Spleen (tissue), 11 donors: ENCODE measurements at regions not wholly inside any gene's neighbourhood (a gene's known extent, or its start where the extent isn't known, plus 50 kb on each side); places are given as distances from the start of the nearest gene placed in this dataset.

Experiments
- DNase-seq: peaks from one replicate; pipeline ENCODE4 v3.0.0-alpha.2; 2020
- H3K27ac ChIP-seq, 8 donors: fragments of 200-600 bp; sonication (generic) in 7 of 8; 1 replicate in 4 of 8; 2 replicates in 4 of 8; pipeline versions ENCODE4 v1.5.0 to v1.8.0; 2016 to 2021; ENCODE audit warnings: inconsistent platforms in 4 of 8, mild to moderate bottlenecking in 4 of 8, moderate library complexity in 1 of 8
- H3K27me3 ChIP-seq, 7 donors: fragments of 200-600 bp; sonication (generic) in 6 of 7; replicated peaks in 1 of 7; 1 replicate in 4 of 7; 2 replicates in 3 of 7; pipeline versions ENCODE4 v1.5.0 to v1.8.0; 2016 to 2021; ENCODE audit warnings: inconsistent platforms in 3 of 7, mild to moderate bottlenecking in 1 of 7
- H3K36me3 ChIP-seq, 6 donors: fragments of 200-600 bp; sonication (generic) in 5 of 6; 1 replicate in 4 of 6; 2 replicates in 2 of 6; pipeline versions ENCODE4 v1.5.0 to v1.8.0; 2016 to 2021; ENCODE audit warnings: inconsistent platforms in 2 of 6
- H3K4me1 ChIP-seq, 6 donors: fragments of 200-600 bp; sonication (generic) in 5 of 6; 1 replicate in 3 of 6; 2 replicates in 3 of 6; pipeline versions ENCODE4 v1.5.0 to v1.8.0; 2016 to 2021; ENCODE audit warnings: inconsistent platforms in 3 of 6
- H3K4me3 ChIP-seq, 8 donors: fragments of 200-600 bp; sonication (generic) in 7 of 8; 1 replicate in 4 of 8; 2 replicates in 4 of 8; pipeline versions ENCODE4 v1.5.0 to v1.8.0; 2016 to 2021; ENCODE audit warnings: inconsistent platforms in 4 of 8, mild to moderate bottlenecking in 4 of 8, moderate library complexity in 2 of 8
- H3K9me3 ChIP-seq, 8 donors: fragments of 200-600 bp; sonication (generic) in 7 of 8; 1 replicate in 4 of 8; 2 replicates in 4 of 8; pipeline versions ENCODE4 v1.5.0 to v1.8.0; 2016 to 2021; ENCODE audit warnings: inconsistent platforms in 4 of 8
- POLR2A ChIP-seq, 3 donors: fragments of 450-650 bp; IDR thresholded peaks; one replicate each; pipeline ENCODE4 v1.5.1; 2017; ENCODE audit warnings: antibody characterized with exemption in 3 of 3, mild to moderate bottlenecking in 1 of 3
- POLR2AphosphoS5 ChIP-seq, 3 donors: sonication (generic); formaldehyde crosslinking; IDR thresholded peaks; one replicate each; pipeline ENCODE4 v1.5.1; 2017; ENCODE audit warnings: antibody characterized with exemption in 3 of 3
- WGBS, 5 donors: extraction: QIAGEN DNeasy Blood & Tissue Kit in 3 of 5; methylation state at CpG; one replicate each; pipeline versions ENCODE4 v1.1.5 to v1.1.7; 2013 to 2018; 5-methylcytosine and 5-hydroxymethylcytosine counted together
- intact Hi-C: fragments of 100-400 bp; cut with DNase I; formaldehyde crosslinking; loops from one replicate; pipeline ENCODE4 v1.15.0; 2023; ENCODE audit warnings: low total_unique reads
- TF ChIP-seq, protein P1 (sequence below), 11 experiments: fragments of 200-600 bp in 7 of 11; fragments of 450-650 bp in 4 of 11; sonication (generic) in 4 of 11; IDR thresholded peaks in 8 of 11; conservative IDR thresholded peaks in 3 of 11; 1 replicate in 7 of 11; 2 replicates in 4 of 11; pipeline versions ENCODE4 v1.4.0 to v1.8.0; 2016 to 2021; ENCODE audit warnings: antibody characterized with exemption in 11 of 11, inconsistent platforms in 4 of 11, mild to moderate bottlenecking in 1 of 11
- donor health status: healthy with polysubstance abuse.
- donor health status: DM: no; HTN: no; CAD: no; lungs with moderate emphysema.
- donor health status: DM: no; HTN: no; CAD: no.
- donor health status: Bipolar disorder and iron deficiency.
- donor health status: healthy.
- donor health status: DM: no; HTN: no; CAD: no.
- donor health status: DM: yes; HTN: yes; CAD: no.

DNA sequence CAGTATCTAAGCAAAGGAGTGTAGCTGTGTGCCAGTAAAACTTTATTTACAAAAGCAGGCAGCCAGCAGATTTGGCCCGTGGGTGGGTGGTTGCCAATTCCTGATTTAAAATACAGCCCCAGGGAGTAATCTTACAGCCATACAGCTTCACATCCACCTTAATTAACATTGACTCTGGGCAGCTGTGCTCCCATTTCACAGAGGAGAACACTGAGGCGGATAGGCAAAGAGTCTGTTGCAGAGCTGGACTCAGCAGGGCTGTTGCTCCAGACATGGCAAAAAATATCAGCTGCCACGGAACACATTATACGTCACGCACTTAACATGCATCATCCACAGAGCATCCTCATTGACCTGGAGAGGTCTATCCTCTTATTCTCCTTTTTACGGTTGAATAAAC is 289.9 kb downstream of the DHX35 start:
- no peaks in the 10 kb centered on the region for H3K36me3 ChIP-seq
- H3K27ac ChIP-seq = no peak overlapping the region
- intact Hi-C loops = no loop called here
- H3K9me3 ChIP-seq = no peaks in the 10 kb centered on the region
- H3K4me1 ChIP-seq = no peaks in the 10 kb centered on the region
- H3K27me3 ChIP-seq = no peaks in the 10 kb centered on the region
- TF ChIP-seq, protein P1, sequence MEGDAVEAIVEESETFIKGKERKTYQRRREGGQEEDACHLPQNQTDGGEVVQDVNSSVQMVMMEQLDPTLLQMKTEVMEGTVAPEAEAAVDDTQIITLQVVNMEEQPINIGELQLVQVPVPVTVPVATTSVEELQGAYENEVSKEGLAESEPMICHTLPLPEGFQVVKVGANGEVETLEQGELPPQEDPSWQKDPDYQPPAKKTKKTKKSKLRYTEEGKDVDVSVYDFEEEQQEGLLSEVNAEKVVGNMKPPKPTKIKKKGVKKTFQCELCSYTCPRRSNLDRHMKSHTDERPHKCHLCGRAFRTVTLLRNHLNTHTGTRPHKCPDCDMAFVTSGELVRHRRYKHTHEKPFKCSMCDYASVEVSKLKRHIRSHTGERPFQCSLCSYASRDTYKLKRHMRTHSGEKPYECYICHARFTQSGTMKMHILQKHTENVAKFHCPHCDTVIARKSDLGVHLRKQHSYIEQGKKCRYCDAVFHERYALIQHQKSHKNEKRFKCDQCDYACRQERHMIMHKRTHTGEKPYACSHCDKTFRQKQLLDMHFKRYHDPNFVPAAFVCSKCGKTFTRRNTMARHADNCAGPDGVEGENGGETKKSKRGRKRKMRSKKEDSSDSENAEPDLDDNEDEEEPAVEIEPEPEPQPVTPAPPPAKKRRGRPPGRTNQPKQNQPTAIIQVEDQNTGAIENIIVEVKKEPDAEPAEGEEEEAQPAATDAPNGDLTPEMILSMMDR (IDR thresholded peaks at IDR 0.05 in 8 of 11, conservative IDR thresholded peaks at IDR 0.05 in 3 of 11) = no peak
- TF ChIP-seq POLR2AphosphoS5 (IDR thresholded peaks at IDR 0.05) (no peak), POLR2A (IDR thresholded peaks at IDR 0.05) (no peak)
- WGBS, 5 donors = 85 to 95% (median 91%) methylated on average over 6 of the region's 6 CpGs
- no peak for DNase-seq
- H3K4me3 ChIP-seq = no peak overlapping the region

DNA sequence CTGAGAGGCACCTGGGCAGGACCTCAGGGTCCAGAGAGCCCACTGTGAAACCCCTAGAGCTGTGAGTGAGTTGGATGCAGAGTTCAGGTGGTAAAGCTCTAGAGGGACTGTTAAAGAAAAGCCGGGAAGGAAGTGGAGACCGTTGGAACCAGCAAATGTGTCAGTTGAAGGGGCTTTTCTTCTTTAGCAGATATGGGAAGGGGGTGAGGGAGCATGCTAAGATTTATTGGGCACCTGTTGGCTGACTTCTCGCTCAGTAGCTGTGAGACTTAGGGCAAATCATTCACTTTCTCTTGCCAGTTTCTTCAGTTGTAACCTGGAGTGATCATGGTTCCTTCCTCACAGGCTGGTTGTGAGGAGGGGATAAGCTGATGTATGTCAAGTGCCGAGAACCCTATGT is 287.7 kb downstream of the DHX35 start:
- Histone ChIP-seq H3K9me3 (no peaks in the 10 kb centered on the region), H3K27ac (no peak overlapping the region), H3K27me3 (no peaks in the 10 kb centered on the region), H3K4me1 (no peaks in the 10 kb centered on the region), H3K36me3 (no peaks in the 10 kb centered on the region), H3K4me3 (no peak overlapping the region)
- DNase-seq = no peak
- intact Hi-C loops = no loop called here
- TF ChIP-seq, protein P1 (IDR thresholded peaks at IDR 0.05 in 8 of 11, conservative IDR thresholded peaks at IDR 0.05 in 3 of 11) = no peak
- TF ChIP-seq POLR2A (IDR thresholded peaks at IDR 0.05) (no peak), POLR2AphosphoS5 (IDR thresholded peaks at IDR 0.05) (no peak)
- WGBS, 5 donors = 40 to 55% (median 45%) methylated on average over 4 of the region's 4 CpGs

DNA sequence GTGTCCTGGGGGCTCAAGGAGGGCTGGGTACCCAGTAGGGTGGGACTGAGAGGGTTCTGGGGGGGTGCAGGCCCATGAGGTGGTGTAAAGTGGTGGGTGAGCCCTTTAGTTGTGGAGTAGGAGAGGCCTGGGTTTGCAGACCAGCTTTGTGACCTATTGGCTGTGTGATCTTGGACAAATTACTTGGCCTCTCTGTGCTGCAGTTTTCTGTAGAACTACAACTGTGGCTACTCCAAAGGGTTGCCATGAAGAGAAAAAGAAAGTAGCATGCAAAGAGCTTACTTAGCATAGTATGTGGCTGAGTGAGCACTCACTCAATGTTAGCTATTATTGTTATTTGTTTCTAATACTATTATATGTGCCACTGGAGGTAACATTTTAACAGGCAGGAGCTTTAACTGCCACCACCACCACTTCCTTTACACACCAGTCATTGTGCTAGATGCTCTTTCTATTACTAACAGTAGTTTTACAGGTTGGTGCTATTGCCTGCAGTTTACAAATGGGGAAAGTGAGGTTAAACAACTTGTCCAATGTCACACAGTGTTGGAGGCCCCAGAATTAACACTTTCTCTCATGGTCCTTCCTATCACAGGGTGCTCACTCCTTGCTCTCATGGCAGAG is 286.8 kb downstream of the DHX35 start:
- no peak for TF ChIP-seq POLR2A (IDR thresholded peaks at IDR 0.05)
- no peak for TF ChIP-seq POLR2AphosphoS5 (IDR thresholded peaks at IDR 0.05)
- TF ChIP-seq, protein P1 (IDR thresholded peaks at IDR 0.05 in 8 of 11, conservative IDR thresholded peaks at IDR 0.05 in 3 of 11) = no peak
- DNase-seq = no peak
- no peaks in the 10 kb centered on the region for H3K9me3 ChIP-seq
- H3K27me3 ChIP-seq = no peaks in the 10 kb centered on the region
- no peak overlapping the region for H3K4me3 ChIP-seq
- H3K36me3 ChIP-seq = no peaks in the 10 kb centered on the region
- H3K27ac ChIP-seq = no peak overlapping the region
- intact Hi-C loops = no loop called here
- H3K4me1 ChIP-seq = no peaks in the 10 kb centered on the region

DNA sequence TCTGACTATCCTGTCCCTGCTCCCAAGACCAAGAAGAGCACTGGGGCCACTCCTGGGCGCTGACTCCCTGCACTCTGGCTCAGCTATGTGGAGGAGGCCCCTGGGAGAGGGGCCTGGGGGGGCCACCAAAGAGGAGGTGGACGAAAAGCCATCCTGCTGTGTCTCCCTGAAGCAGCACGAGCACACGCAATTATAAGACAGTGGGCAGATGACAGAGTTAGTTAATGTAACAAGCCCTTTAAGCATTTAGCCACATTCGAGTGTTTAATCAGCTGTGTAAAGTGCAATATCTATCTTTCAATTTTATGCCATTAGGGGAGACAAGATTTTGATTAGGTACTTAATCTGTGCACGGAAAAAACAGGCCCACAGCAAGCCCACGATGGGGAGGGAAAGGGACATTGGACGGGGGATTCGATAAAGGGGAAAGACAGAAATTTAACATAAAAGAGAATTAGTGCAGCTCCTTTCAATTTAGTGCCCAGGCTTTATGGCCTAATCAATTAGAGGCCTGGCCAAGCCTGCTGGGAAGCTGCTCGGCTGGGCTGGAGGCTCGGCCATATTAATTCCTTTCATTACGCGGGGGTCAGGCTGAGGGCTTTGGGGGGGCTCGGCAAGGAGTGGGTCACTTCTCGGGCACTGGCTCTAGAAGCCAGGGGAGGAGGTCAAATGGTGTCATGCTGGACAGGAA is 286.2 kb downstream of the DHX35 start:
- intact Hi-C loops = no loop called here
- Histone ChIP-seq H3K27me3 (no peaks in the 10 kb centered on the region), H3K27ac (no peak overlapping the region), H3K4me1 (no peaks in the 10 kb centered on the region), H3K4me3 (no peak overlapping the region), H3K36me3 (no peaks in the 10 kb centered on the region), H3K9me3 (peaks cover 0 to 3% (median 0%) of the 10 kb centered on the region in 8 donors)
- WGBS, 5 donors = 84 to 91% (median 89%) methylated on average over 14 to 15 of the region's 15 CpGs
- DNase-seq = no peak
- no peak for TF ChIP-seq POLR2AphosphoS5 (IDR thresholded peaks at IDR 0.05)
- TF ChIP-seq POLR2A (IDR thresholded peaks at IDR 0.05) = no peak
- TF ChIP-seq, protein P1 (IDR thresholded peaks at IDR 0.05 in 8 of 11, conservative IDR thresholded peaks at IDR 0.05 in 3 of 11) = no peak
